ENCODE measurements at regions not wholly inside any gene's neighbourhood (a gene's known extent, or its start where the extent isn't known, plus 50 kb on each side); places are given as distances from the start of the nearest gene placed in this dataset.

- TF ChIP-seq POLR2A (IDR thresholded peaks at IDR 0.05; ENCODE audit: low read depth, low read length) (no peak), TAF1 (IDR thresholded peaks at IDR 0.05; ENCODE audit: borderline replicate concordance, low read depth, low read length) (no peak), POLR2AphosphoS5 (IDR thresholded peaks at IDR 0.05; ENCODE audit: low read depth, low read length) (no peak)
These were observed 53.0 kb upstream of the FZD10 start for GRCh38 chr12:130109062-130109945.
